H1 (cell line): ENCODE measurements at regions not wholly inside any gene's neighbourhood (a gene's known extent, or its start where the extent isn't known, plus 50 kb on each side); places are given as distances from the start of the nearest gene placed in this dataset.

ENCODE experiments used
- CHD7 ChIP-seq: fragments of 300-600 bp; sonication (generic); IDR thresholded peaks from 2 replicates; pipeline ENCODE4 v1.7.1; 2012; ENCODE audit warnings: low read length, moderate library complexity, mild to moderate bottlenecking, inconsistent platforms; ENCODE audit not compliant: insufficient replicate concordance

GRCh38 chr18:70627182-70627802 lies 338.4 kb downstream of the SOCS6 start (continued):
- no peak for TF ChIP-seq CHD7
